HEK293T (cell line): ENCODE measurements at regions not wholly inside any gene's neighbourhood (a gene's known extent, or its start where the extent isn't known, plus 50 kb on each side); places are given as distances from the start of the nearest gene placed in this dataset.

Experiments
- ARNT ChIP-seq: fragments of 450-650 bp; IDR thresholded peaks from 2 replicates; pipeline ENCODE4 v1.6.1; 2017; ENCODE audit warnings: mild to moderate bottlenecking
- ELF4 ChIP-seq: fragments of 450-650 bp; IDR thresholded peaks from 2 replicates; pipeline ENCODE4 v1.6.1; 2017; ENCODE audit warnings: antibody characterized with exemption
- FOXA1 ChIP-seq: fragments of 450-650 bp; IDR thresholded peaks from 2 replicates; pipeline ENCODE4 v1.6.1; 2016; ENCODE audit warnings: mild to moderate bottlenecking
- FOXK2 ChIP-seq: fragments of 450-650 bp; IDR thresholded peaks from 2 replicates; pipeline ENCODE4 v1.6.1; 2016; ENCODE audit warnings: mild to moderate bottlenecking
- FOXM1 ChIP-seq: fragments of 450-650 bp; IDR thresholded peaks from 2 replicates; pipeline ENCODE4 v1.6.1; 2017; ENCODE audit warnings: mild to moderate bottlenecking, borderline replicate concordance
- HDGF ChIP-seq: fragments of 450-650 bp; IDR thresholded peaks from 2 replicates; pipeline ENCODE4 v1.6.1; 2017; ENCODE audit warnings: antibody characterized with exemption, borderline replicate concordance
- NFRKB ChIP-seq: fragments of 450-650 bp; IDR thresholded peaks from 2 replicates; pipeline ENCODE4 v1.6.1; 2016; ENCODE audit warnings: mild to moderate bottlenecking, moderate library complexity
- SP1 ChIP-seq: fragments of 450-650 bp; IDR thresholded peaks from 2 replicates; pipeline ENCODE4 v1.6.1; 2017
- TARDBP ChIP-seq: fragments of 450-650 bp; IDR thresholded peaks from 2 replicates; pipeline ENCODE4 v1.6.1; 2016
- TF ChIP-seq, protein P1 (sequence below): fragments of 450-650 bp; IDR thresholded peaks from 2 replicates; pipeline ENCODE4 v1.6.1; 2016

DNA sequence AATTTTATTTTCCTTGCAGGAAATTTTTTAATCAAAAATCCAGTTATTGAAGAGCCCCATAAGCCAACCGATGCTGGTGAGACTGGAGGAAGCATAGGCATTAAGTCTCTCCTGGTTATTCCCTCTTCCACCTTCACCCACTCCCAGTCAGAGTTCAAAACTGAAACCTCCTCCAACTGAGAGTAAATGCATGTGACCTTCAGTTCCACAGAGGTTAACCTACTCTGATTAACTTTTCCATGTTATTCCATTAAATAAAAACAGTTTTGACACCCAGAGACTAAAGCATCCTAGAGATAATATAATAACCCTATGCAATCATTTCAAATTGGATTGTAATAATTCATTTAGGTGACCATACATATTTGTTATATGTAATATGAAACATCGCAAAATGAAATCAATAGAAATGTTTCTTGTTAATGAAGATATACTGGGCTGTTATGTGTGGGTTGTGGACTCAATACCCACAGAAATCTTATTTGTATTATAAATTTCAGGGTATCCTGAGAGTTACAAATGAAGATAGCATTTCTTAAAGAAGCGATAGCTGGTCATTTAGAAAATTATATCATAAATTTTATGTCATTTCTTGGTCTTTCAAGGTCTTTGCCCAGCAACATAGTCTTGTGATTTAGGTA is 376.5 kb downstream of the SETD4 start:
- TF ChIP-seq SP1, result no peak
- TF ChIP-seq, protein P1, sequence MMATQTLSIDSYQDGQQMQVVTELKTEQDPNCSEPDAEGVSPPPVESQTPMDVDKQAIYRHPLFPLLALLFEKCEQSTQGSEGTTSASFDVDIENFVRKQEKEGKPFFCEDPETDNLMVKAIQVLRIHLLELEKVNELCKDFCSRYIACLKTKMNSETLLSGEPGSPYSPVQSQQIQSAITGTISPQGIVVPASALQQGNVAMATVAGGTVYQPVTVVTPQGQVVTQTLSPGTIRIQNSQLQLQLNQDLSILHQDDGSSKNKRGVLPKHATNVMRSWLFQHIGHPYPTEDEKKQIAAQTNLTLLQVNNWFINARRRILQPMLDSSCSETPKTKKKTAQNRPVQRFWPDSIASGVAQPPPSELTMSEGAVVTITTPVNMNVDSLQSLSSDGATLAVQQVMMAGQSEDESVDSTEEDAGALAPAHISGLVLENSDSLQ, result no peak
- TF ChIP-seq FOXK2, result no peak
- TF ChIP-seq TARDBP, result no peak
- TF ChIP-seq FOXA1, result no peak
- TF ChIP-seq ARNT, result no peak
- no peak for TF ChIP-seq FOXM1
- no peak for TF ChIP-seq ELF4
- TF ChIP-seq NFRKB, result no peak
- no peak for TF ChIP-seq HDGF
